ENCODE measurements at regions not wholly inside any gene's neighbourhood (a gene's known extent, or its start where the extent isn't known, plus 50 kb on each side); places are given as distances from the start of the nearest gene placed in this dataset.

GRCh38 chr6:67458265-67458664 is 1176.8 kb upstream of the ADGRB3 start:
- TF ChIP-seq EZH2 (IDR thresholded peaks at IDR 0.05; ENCODE audit: borderline replicate concordance), result no peak
- TF ChIP-seq EZH2phosphoT487 (IDR thresholded peaks at IDR 0.05; ENCODE audit: low read depth, severe bottlenecking, unreplicated experiment), result no peak
- no peak for TF ChIP-seq CTCF (IDR thresholded peaks at IDR 0.05; ENCODE audit: poor library complexity)
- WGBS (ENCODE audit: low lambda C conversion rate, missing lambda C conversion rate), result 92% methylated on average over 4 of the region's 4 CpGs
- no peaks in the 10 kb centered on the region for H3K9me2 ChIP-seq (replicated peaks; ENCODE audit: insufficient read depth)
- H3K36me3 ChIP-seq (replicated peaks; ENCODE audit: insufficient read depth, low read depth), result no peaks in the 10 kb centered on the region
- no peaks in the 10 kb centered on the region for H3K4me1 ChIP-seq (ENCODE audit: insufficient read depth)
- H3K9me3 ChIP-seq (ENCODE audit: low read depth), result no peaks in the 10 kb centered on the region
- no peaks in the 10 kb centered on the region for H4K20me1 ChIP-seq (ENCODE audit: insufficient read depth, poor library complexity, severe bottlenecking)
- H3K27me3 ChIP-seq, result no peaks in the 10 kb centered on the region
- H3K79me2 ChIP-seq, result no peaks in the 10 kb centered on the region
- H3K4me2 ChIP-seq, result no peak overlapping the region
- H3K4me3 ChIP-seq, result no peak overlapping the region
- no peak overlapping the region for H3K27ac ChIP-seq
- H2AFZ ChIP-seq, result no peak overlapping the region
- DNase-seq (ENCODE audit: low spot score), result no peak

GRCh38 chr6:67451874-67452273 is 1183.2 kb upstream of the ADGRB3 start:
- H2AFZ ChIP-seq, result no peak overlapping the region
- H3K27me3 ChIP-seq, result no peaks in the 10 kb centered on the region
- H3K27ac ChIP-seq, result no peak overlapping the region
- no peak overlapping the region for H3K4me3 ChIP-seq
- H3K9me3 ChIP-seq (ENCODE audit: low read depth), result no peaks in the 10 kb centered on the region
- H3K4me1 ChIP-seq (ENCODE audit: insufficient read depth), result no peaks in the 10 kb centered on the region
- WGBS (ENCODE audit: low lambda C conversion rate, missing lambda C conversion rate), result 78% methylated on average over 1 of the region's 1 CpG
- no peaks in the 10 kb centered on the region for H4K20me1 ChIP-seq (ENCODE audit: insufficient read depth, poor library complexity, severe bottlenecking)
- no peak overlapping the region for H3K4me2 ChIP-seq
- H3K79me2 ChIP-seq, result no peaks in the 10 kb centered on the region
- TF ChIP-seq EZH2 (IDR thresholded peaks at IDR 0.05; ENCODE audit: borderline replicate concordance) (no peak), EZH2phosphoT487 (IDR thresholded peaks at IDR 0.05; ENCODE audit: low read depth, severe bottlenecking, unreplicated experiment) (no peak), CTCF (IDR thresholded peaks at IDR 0.05; ENCODE audit: poor library complexity) (no peak)
- H3K9me2 ChIP-seq (replicated peaks; ENCODE audit: insufficient read depth), result no peaks in the 10 kb centered on the region
- no peak for DNase-seq (ENCODE audit: low spot score)
- H3K36me3 ChIP-seq (replicated peaks; ENCODE audit: insufficient read depth, low read depth), result no peaks in the 10 kb centered on the region

- Histone ChIP-seq H3K4me1 (ENCODE audit: insufficient read depth) (no peaks in the 10 kb centered on the region), H4K20me1 (ENCODE audit: insufficient read depth, poor library complexity, severe bottlenecking) (no peaks in the 10 kb centered on the region), H3K9me3 (ENCODE audit: low read depth) (no peaks in the 10 kb centered on the region), H3K36me3 (replicated peaks; ENCODE audit: insufficient read depth, low read depth) (no peaks in the 10 kb centered on the region), H3K27ac (no peak overlapping the region), H3K79me2 (no peaks in the 10 kb centered on the region), H2AFZ (no peak overlapping the region), H3K4me2 (no peak overlapping the region), H3K27me3 (no peaks in the 10 kb centered on the region), H3K4me3 (no peak overlapping the region), H3K9me2 (replicated peaks; ENCODE audit: insufficient read depth) (no peaks in the 10 kb centered on the region)
- DNase-seq (ENCODE audit: low spot score), result no peak
- 86% methylated on average over 4 of the region's 4 CpGs for WGBS (ENCODE audit: low lambda C conversion rate, missing lambda C conversion rate)
- no peak for TF ChIP-seq CTCF (IDR thresholded peaks at IDR 0.05; ENCODE audit: poor library complexity)
- TF ChIP-seq EZH2phosphoT487 (IDR thresholded peaks at IDR 0.05; ENCODE audit: low read depth, severe bottlenecking, unreplicated experiment), result no peak
- TF ChIP-seq EZH2 (IDR thresholded peaks at IDR 0.05; ENCODE audit: borderline replicate concordance), result no peak
Measured at GRCh38 chr6:67450641-67451040, 1184.4 kb upstream of the ADGRB3 start.

GRCh38 chr6:67449602-67450001 is 1185.5 kb upstream of the ADGRB3 start:
- TF ChIP-seq EZH2 (IDR thresholded peaks at IDR 0.05; ENCODE audit: borderline replicate concordance), result no peak
- no peak for TF ChIP-seq CTCF (IDR thresholded peaks at IDR 0.05; ENCODE audit: poor library complexity)
- TF ChIP-seq EZH2phosphoT487 (IDR thresholded peaks at IDR 0.05; ENCODE audit: low read depth, severe bottlenecking, unreplicated experiment), result no peak
- no peaks in the 10 kb centered on the region for H3K79me2 ChIP-seq
- H2AFZ ChIP-seq, result no peak overlapping the region
- H3K9me2 ChIP-seq (replicated peaks; ENCODE audit: insufficient read depth), result no peaks in the 10 kb centered on the region
- WGBS (ENCODE audit: low lambda C conversion rate, missing lambda C conversion rate), result 84% methylated on average over 4 of the region's 4 CpGs
- H3K4me2 ChIP-seq, result no peak overlapping the region
- no peaks in the 10 kb centered on the region for H4K20me1 ChIP-seq (ENCODE audit: insufficient read depth, poor library complexity, severe bottlenecking)
- no peaks in the 10 kb centered on the region for H3K9me3 ChIP-seq (ENCODE audit: low read depth)
- no peaks in the 10 kb centered on the region for H3K4me1 ChIP-seq (ENCODE audit: insufficient read depth)
- no peak overlapping the region for H3K4me3 ChIP-seq
- no peaks in the 10 kb centered on the region for H3K27me3 ChIP-seq
- DNase-seq (ENCODE audit: low spot score), result no peak
- no peaks in the 10 kb centered on the region for H3K36me3 ChIP-seq (replicated peaks; ENCODE audit: insufficient read depth, low read depth)
- H3K27ac ChIP-seq, result no peak overlapping the region

All from hepatocyte (in vitro differentiated cells).